GM23338 (cell line): ENCODE measurements at regions not wholly inside any gene's neighbourhood (a gene's known extent, or its start where the extent isn't known, plus 50 kb on each side); places are given as distances from the start of the nearest gene placed in this dataset.

Experiments used
- ATAC-seq: fragments of 200-7000 bp; cut with Tn5 transposase; 3 replicates; pipeline ENCODE4 v1.9.1; 2020
- DNase-seq: peaks from one replicate; pipeline ENCODE4 v3.0.0-alpha.2; 2015; ENCODE audit warnings: low spot score
- H2AFZ ChIP-seq: fragments of 200-600 bp; sonication (generic); 2 replicates; pipeline ENCODE4 v1.8.0; 2016; ENCODE audit warnings: antibody characterized with exemption, mild to moderate bottlenecking, moderate library complexity
- H3F3A ChIP-seq: fragments of 200-600 bp; sonication (generic); replicated peaks from 2 replicates; pipeline ENCODE4 v1.8.0; 2017; ENCODE audit warnings: antibody characterized with exemption, mixed run types, low read depth
- H3K27ac ChIP-seq: fragments of 200-600 bp; sonication (generic); 2 replicates; pipeline ENCODE4 v1.6.1; 2016; ENCODE audit warnings: low read depth
- H3K27me3 ChIP-seq: fragments of 200-600 bp; sonication (generic); 2 replicates; pipeline ENCODE4 v1.8.0; 2016; ENCODE audit warnings: mild to moderate bottlenecking, mixed run types, moderate library complexity; ENCODE audit not compliant: insufficient read depth
- H3K36me3 ChIP-seq: fragments of 200-600 bp; sonication (generic); 2 replicates; pipeline ENCODE4 v1.8.0; 2016; ENCODE audit warnings: mild to moderate bottlenecking; ENCODE audit not compliant: insufficient read depth
- H3K4me1 ChIP-seq: fragments of 200-600 bp; sonication (generic); 2 replicates; pipeline ENCODE4 v1.8.0; 2016; ENCODE audit warnings: mild to moderate bottlenecking, moderate library complexity; ENCODE audit not compliant: insufficient read depth
- H3K4me2 ChIP-seq: fragments of 200-600 bp; sonication (generic); 2 replicates; pipeline ENCODE4 v1.7.1; 2017; ENCODE audit warnings: mixed run types
- H3K4me3 ChIP-seq: fragments of 200-600 bp; sonication (generic); 2 replicates; pipeline ENCODE4 v1.6.1; 2016; ENCODE audit warnings: mixed run types
- H3K79me2 ChIP-seq: fragments of 200-600 bp; sonication (generic); replicated peaks from 2 replicates; pipeline ENCODE4 v1.8.0; 2017; ENCODE audit warnings: mild to moderate bottlenecking; ENCODE audit not compliant: insufficient read depth
- H3K9me2 ChIP-seq: fragments of 200-600 bp; sonication (generic); 2 replicates; pipeline ENCODE4 v1.8.0; 2017; ENCODE audit not compliant: insufficient read depth
- H4K20me1 ChIP-seq: fragments of 200-600 bp; sonication (generic); replicated peaks from 2 replicates; pipeline ENCODE4 v1.8.0; 2017; ENCODE audit warnings: mild to moderate bottlenecking; ENCODE audit not compliant: insufficient read depth
- H3K27ac Mint-ChIP-seq: 2 replicates; pipeline ENCODE4 v1.8.0; 2020; ENCODE audit warnings: inconsistent platforms, mild to moderate bottlenecking, moderate library complexity, mixed read lengths
- H3K27me3 Mint-ChIP-seq: 3 replicates; pipeline ENCODE4 v1.8.0; 2022; ENCODE audit warnings: low read depth, mild to moderate bottlenecking, moderate library complexity, mixed read lengths, inconsistent platforms; ENCODE audit not compliant: insufficient read depth, poor library complexity
- H3K36me3 Mint-ChIP-seq: 3 replicates; pipeline ENCODE4 v1.8.0; 2021; ENCODE audit warnings: low read depth, mild to moderate bottlenecking, inconsistent platforms, moderate library complexity, mixed read lengths
- H3K4me1 Mint-ChIP-seq: 3 replicates; pipeline ENCODE4 v1.8.0; 2020; ENCODE audit warnings: mild to moderate bottlenecking, inconsistent platforms, mixed read lengths
- H3K4me3 Mint-ChIP-seq: 3 replicates; pipeline ENCODE4 v1.8.0; 2021; ENCODE audit warnings: moderate library complexity, mild to moderate bottlenecking, inconsistent platforms, mixed read lengths
- H3K9me3 Mint-ChIP-seq: 3 replicates; pipeline ENCODE4 v1.8.0; 2020; ENCODE audit warnings: moderate library complexity, mild to moderate bottlenecking, inconsistent platforms, mixed read lengths
- CREB1 ChIP-seq: fragments of 250-450 bp; sonication (Bioruptor Pico); IDR thresholded peaks from 2 replicates; pipeline ENCODE4 v1.5.0; 2020; ENCODE audit warnings: low read depth, mild to moderate bottlenecking, moderate library complexity
- CTCF ChIP-seq, 2 experiments: fragments of 200-600 bp in 1 of 2; sonication (generic) in 1 of 2; conservative IDR thresholded peaks; 2 replicates each; pipeline versions ENCODE4 v1.5.1 to v1.6.1; 2016 to 2017; ENCODE audit warnings: antibody characterized with exemption in 2 of 2, low read depth in 2 of 2, mild to moderate bottlenecking in 2 of 2, moderate library complexity in 1 of 2
- ETS1 ChIP-seq: IDR thresholded peaks from 2 replicates; pipeline ENCODE4 v1.6.1; 2016; ENCODE audit warnings: antibody characterized with exemption
- EZH2phosphoT487 ChIP-seq: fragments of 200-600 bp; sonication (generic); IDR thresholded peaks from one replicate; pipeline ENCODE4 v1.8.1; 2018; ENCODE audit warnings: antibody characterized with exemption; ENCODE audit not compliant: unreplicated experiment
- JUNB ChIP-seq: IDR thresholded peaks from one replicate; pipeline ENCODE4 v1.6.1; 2016; ENCODE audit warnings: antibody characterized with exemption; ENCODE audit not compliant: unreplicated experiment
- POLR2AphosphoS5 ChIP-seq: IDR thresholded peaks from 2 replicates; pipeline ENCODE4 v1.6.1; 2016; ENCODE audit warnings: antibody characterized with exemption, low read depth
- REST ChIP-seq: IDR thresholded peaks from one replicate; pipeline ENCODE4 v1.6.1; 2018; ENCODE audit warnings: antibody characterized with exemption; ENCODE audit not compliant: unreplicated experiment
- STAT1 ChIP-seq: IDR thresholded peaks from one replicate; pipeline ENCODE4 v1.6.1; 2016; ENCODE audit warnings: antibody characterized with exemption; ENCODE audit not compliant: unreplicated experiment
- ZNF114 ChIP-seq: fragments of 250-450 bp; sonication (Bioruptor Pico); IDR thresholded peaks from 2 replicates; pipeline ENCODE4 v1.5.0; 2020; ENCODE audit warnings: mild to moderate bottlenecking, moderate library complexity
- ZNF331 ChIP-seq: fragments of 250-450 bp; sonication (Bioruptor Pico); IDR thresholded peaks from 2 replicates; pipeline ENCODE4 v1.5.0; 2020; ENCODE audit warnings: low read depth, mild to moderate bottlenecking, moderate library complexity
- ZNF462 ChIP-seq: fragments of 250-450 bp; sonication (Bioruptor Pico); IDR thresholded peaks from 2 replicates; pipeline ENCODE4 v1.5.0; 2020; ENCODE audit warnings: mild to moderate bottlenecking, moderate library complexity

GRCh38 chr7:109351493-109351892, 781.8 kb downstream of the DNAJB9 start (continued):
- TF ChIP-seq ZNF462 (CRISPR knock-in tag) (no peak), REST (no peak), ZNF331 (CRISPR knock-in tag) (no peak)

GRCh38 chr7:109354000-109354399, 784.3 kb downstream of the DNAJB9 start:
- H3K27ac Mint-ChIP-seq = no peak overlapping the region
- Histone ChIP-seq H3K9me2 (no peaks in the 10 kb centered on the region), H3K79me2 (no peaks in the 10 kb centered on the region), H3K4me2 (no peak overlapping the region), H2AFZ (peak overlapping the region; percentile 69; the same call in 1 of the 2 replicates), H3K4me1 (no peaks in the 10 kb centered on the region), H3K27ac (no peak overlapping the region), H4K20me1 (no peaks in the 10 kb centered on the region), H3F3A (no peaks in the 10 kb centered on the region), H3K4me3 (no peak overlapping the region), H3K27me3 (no peaks in the 10 kb centered on the region), H3K36me3 (no peaks in the 10 kb centered on the region)
- H3K36me3 Mint-ChIP-seq = no peaks in the 10 kb centered on the region
- H3K27me3 Mint-ChIP-seq = no peaks in the 10 kb centered on the region
- ATAC-seq = no peak
- H3K4me3 Mint-ChIP-seq = no peak overlapping the region
- no peaks in the 10 kb centered on the region for H3K4me1 Mint-ChIP-seq
- H3K9me3 Mint-ChIP-seq = no peaks in the 10 kb centered on the region
- peak; percentile 5 for DNase-seq
- TF ChIP-seq ETS1 (no peak), EZH2phosphoT487 (no peak), STAT1 (no peak), ZNF331 (CRISPR knock-in tag) (no peak), CTCF (conservative IDR thresholded peaks at IDR 0.05; ENCODE audit: low read depth in 2 of 2) (no peak), POLR2AphosphoS5 (no peak), CREB1 (CRISPR knock-in tag) (no peak), ZNF114 (no peak), JUNB (no peak)
